Frontal cortex (tissue), 3 donors: ENCODE measurements at regions not wholly inside any gene's neighbourhood (a gene's known extent, or its start where the extent isn't known, plus 50 kb on each side); places are given as distances from the start of the nearest gene placed in this dataset.

Experiments used
- DNase-seq, 2 donors: peaks; one replicate each; pipeline ENCODE4 v3.0.0; 2012; ENCODE audit warnings: low spot score in 2 of 2
- FAIRE-seq: peaks from 2 replicates; lab custom pipeline; 2012; peaks lifted over from hg19 to GRCh38; lab: Jason Lieb, UNC
- donor health status: control.
- donor health status: control.
- donor health status: control.

GRCh38 chr19:30668521-30669155, 296.5 kb downstream of the ZNF536 start:
- FAIRE-seq: no peak
- no peak for DNase-seq

DNA sequence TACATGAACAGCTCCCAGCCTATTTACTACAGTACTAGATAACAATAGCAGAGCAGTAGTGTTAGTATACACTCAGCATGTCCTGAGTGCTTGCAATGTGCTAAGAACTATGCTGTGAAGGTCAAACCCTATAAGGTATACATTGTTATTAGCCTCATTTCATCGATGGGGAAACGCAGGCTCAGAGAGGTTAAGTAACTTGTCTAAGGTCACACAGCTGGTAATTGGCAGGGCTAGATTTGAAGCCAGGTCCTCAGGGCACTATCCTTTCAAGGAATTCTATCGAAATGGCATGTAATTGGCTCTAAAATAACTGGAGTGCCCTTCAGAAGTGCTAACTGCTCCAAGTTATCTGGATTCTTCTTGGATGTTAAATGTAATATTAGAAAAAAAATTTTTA, 295.6 kb downstream of the ZNF536 start:
- FAIRE-seq (no peak), DNase-seq (no peak)

- FAIRE-seq (no peak), DNase-seq (no peak)
Measured at GRCh38 chr19:30667227-30667626, 295.0 kb downstream of the ZNF536 start.

- DNase-seq: no peak
- FAIRE-seq: peak; percentile 48
Measured at GRCh38 chr19:30666301-30666803, 294.2 kb downstream of the ZNF536 start.

DNA sequence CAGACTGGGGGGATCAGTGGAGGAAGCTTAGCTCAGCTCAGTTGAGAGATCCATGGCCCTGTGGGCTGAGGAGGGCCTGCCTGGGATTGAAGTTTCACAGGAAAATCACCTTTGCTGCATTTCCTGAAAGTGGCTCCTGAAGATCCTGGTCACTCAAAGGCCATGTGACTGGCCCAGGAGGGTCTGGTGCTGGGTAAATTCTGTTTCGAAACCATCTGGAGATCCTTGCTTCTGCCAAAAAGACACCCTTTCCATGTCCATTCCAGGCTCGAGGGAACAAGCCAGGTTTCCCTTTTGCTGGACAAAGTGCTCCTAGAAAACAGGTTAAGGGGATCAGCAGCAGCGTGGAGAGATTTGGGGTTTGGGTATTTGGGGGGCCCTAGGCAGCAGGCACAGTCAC, 293.3 kb downstream of the ZNF536 start:
- no peak for DNase-seq
- no peak for FAIRE-seq

- DNase-seq: no peak
- FAIRE-seq: no peak
Measured at GRCh38 chr19:30663611-30664174, 291.5 kb downstream of the ZNF536 start.

GRCh38 chr19:30662211-30662861, 290.2 kb downstream of the ZNF536 start:
- DNase-seq (no peak), FAIRE-seq (no peak)

DNA sequence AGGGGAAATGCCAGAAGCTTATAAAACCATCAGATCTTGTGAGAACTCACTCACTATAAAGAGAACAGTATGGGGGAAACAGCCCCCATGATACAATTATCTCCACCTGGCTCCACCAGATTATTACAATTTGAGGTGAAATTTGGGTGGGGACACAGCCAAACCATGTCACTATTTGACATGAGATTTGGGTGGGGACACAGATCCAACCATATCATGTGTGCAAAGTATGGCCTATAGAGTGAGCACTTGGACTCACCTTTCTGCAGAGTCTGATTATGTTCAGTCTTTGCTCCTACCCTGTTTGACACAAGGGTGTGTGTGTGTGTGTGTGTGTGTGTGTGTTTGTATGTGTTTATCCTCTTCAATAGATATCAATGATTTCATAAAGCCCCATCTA, 287.5 kb downstream of the ZNF536 start:
- no peak for FAIRE-seq
- DNase-seq: no peak

GRCh38 chr19:30656520-30657100, 284.4 kb downstream of the ZNF536 start:
- FAIRE-seq (no peak), DNase-seq (no peak)

DNA sequence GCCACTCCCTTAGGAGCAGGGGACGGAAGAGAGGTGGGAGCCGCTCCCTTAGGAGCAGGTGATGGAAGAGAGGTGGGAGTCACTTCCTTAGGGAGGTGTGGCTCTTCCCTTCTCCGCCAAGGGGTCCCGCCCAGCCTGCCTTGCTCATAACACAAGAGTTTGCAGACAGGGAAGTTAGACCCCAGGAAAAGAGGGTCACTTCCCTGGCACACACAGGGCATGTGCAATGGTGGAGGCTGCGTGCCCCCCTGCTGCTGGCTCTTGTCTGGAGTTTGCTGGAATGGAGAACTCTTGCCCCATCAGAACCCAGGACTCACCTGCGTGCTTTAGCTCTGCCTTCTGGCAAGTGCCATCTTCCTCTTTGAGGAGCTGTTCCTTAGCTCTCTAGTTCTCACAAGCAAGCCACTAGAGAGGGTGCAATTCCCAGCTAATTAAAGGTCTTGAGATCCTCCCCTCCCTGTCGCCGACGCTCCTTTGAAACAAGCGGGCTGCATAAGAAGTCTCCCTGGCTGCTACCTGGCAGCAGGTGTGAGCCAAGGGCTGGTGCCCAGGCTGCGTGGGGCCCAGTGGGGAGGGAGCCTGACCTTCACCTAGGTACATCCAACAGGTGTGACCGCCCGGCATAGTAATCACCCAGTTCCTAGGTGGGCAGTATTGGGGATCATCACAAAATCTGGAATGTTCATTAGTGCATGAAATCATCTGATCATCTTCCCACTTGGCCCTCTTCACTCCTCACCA, 281.6 kb downstream of the ZNF536 start:
- no peak for FAIRE-seq
- DNase-seq: no peak

- DNase-seq (no peak), FAIRE-seq (no peak)
Measured at GRCh38 chr19:30652751-30653150, 280.6 kb downstream of the ZNF536 start.

GRCh38 chr19:30651691-30652090, 279.5 kb downstream of the ZNF536 start:
- FAIRE-seq: no peak

DNA sequence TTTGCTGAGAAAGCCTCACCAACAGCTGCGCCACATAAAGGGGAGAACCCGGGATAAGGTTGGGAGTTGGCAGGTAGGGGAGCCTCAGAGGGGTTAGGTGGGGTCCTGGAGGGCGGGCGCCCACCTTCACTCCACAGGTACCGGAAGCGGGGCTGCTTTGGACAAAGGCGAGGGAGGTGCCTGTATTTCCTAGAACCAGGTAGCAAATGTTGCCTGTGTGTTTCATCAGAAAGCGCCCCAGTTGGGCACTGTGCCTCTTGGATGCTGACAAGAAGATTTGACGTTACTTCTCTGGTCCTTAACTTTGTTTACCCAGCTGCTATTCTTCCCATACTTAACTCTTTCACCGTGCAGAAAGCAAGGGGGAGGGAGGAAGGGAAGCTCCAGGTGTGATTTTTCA, 278.9 kb downstream of the ZNF536 start:
- FAIRE-seq (no peak), DNase-seq (no peak)

More at GRCh38 chr19:30651691-30652090, 279.5 kb downstream of the ZNF536 start:
- no peak for DNase-seq

DNA sequence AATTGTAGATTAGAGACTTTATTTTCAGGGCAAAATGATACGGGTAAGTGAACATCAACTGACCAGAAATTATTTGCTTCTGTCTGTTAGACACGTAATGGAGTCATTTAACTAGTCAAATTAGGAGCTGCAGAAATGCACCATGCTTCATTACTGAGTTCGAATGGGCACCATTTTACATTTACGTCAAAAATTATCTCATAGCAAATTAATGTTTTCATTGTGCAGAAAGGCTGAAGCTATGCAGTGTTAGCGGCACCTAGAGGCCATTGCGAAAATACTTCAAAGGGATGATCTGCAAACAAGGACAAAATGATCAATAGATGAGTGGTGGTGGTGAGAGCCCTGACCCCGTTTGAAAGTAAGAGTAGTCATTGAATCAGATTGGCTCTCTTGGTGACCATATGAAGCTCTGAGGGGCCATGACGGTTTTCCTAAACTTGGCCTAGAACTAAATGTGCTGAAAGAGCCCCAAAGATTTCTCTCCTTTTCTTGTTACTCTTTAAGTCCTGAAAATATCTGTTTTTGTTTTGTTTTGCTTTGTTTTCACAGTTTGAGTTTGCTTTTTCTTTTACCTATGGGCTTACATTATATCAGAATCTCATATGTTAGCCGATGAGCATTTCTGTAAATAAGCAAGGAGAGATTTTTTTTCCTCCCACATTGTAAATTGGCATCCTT, 277.9 kb downstream of the ZNF536 start:
- no peak for FAIRE-seq

GRCh38 chr19:30648866-30649862, 277.0 kb downstream of the ZNF536 start:
- FAIRE-seq: no peak

More for the DNA sequence above, 277.9 kb downstream of the ZNF536 start:
- DNase-seq: peak in 1 of 2 donors; percentile 57

DNA sequence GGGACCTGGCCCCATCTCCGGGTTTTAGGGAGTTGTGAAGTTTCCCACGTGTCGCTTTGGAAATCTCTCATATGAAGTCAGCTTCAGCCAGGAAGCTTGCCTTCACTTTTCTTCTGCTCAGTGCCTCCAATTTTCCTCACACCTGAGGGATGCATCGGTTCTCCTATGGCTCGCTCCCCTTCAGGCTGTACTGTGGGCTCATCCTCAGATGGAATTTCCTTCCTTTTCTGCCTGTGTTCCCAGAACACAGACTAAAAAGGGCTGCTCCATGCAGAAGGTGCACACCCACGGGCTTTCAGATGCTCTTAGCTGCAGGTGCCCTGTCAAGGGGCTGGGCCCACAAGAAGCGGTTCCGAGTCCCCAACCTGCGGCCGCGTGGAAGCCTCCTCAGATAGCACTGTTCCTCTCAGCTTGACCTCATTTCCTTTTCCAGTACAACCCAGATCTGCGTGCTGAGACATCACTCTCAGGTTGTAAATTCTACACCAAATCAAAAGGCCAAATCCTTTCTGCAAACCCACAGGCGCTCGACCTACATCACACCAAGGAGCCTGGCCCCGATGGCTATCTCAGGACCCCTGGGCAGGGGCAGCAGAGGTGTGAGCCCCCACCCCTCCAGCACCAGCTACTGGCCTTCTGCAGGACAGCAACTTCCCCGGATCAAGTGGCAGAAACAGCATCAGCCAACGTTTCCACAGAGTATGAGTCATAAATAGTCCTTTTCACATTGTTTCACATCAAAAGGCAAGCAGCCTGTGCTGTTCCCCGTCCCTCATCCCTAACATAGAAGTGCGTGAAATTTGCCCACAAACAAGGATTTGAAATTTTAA, 275.9 kb downstream of the ZNF536 start:
- FAIRE-seq: no peak
- DNase-seq: no peak

More at GRCh38 chr19:30648866-30649862, 277.0 kb downstream of the ZNF536 start:
- DNase-seq: no peak

GRCh38 chr19:30646806-30647205, 274.6 kb downstream of the ZNF536 start:
- no peak for DNase-seq
- FAIRE-seq: no peak
